ENCODE measurements at regions not wholly inside any gene's neighbourhood (a gene's known extent, or its start where the extent isn't known, plus 50 kb on each side); places are given as distances from the start of the nearest gene placed in this dataset.
"Not testable (repeated sequence)": the region's sequence is repeated elsewhere in the genome, so short reads cannot be mapped to it uniquely, and the experiment has no call there.

DNA sequence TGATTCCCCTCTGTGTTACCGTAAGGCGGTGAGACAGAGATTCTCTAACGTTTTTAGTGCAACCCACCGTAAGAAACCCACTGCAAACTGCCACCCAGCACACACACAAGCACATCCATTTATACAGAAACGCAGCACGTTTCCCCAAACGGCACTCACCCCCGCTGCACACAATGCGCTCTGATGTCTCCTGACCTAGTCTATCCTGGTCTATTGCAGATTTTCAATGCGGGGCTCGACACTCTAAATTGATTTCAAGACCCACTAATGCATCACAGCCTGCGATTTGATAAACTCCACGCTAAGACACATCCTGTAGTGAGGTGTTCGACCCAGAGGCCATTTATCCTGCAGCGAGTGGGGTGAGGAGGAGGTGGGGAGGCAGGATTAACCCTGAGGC, 63.7 kb upstream of the SULF2 start:
- Histone ChIP-seq H3K4me1 (ENCODE audit: insufficient read depth, insufficient read length) (peaks cover 6% of the 10 kb centered on the region), H3K9me3 (ENCODE audit: insufficient read depth, low read length) (0 out of 2 replicates have a peak, but pooled peaks cover 4% of the 10 kb centered on the region), H3K4me3 (ENCODE audit: insufficient read length, low read depth) (no peak overlapping the region), H3K9ac (ENCODE audit: insufficient read length, low read depth) (no peak overlapping the region), H3K27me3 (ENCODE audit: insufficient read depth, insufficient read length) (no peaks in the 10 kb centered on the region), H3K36me3 (ENCODE audit: insufficient read depth, insufficient read length, low read length) (no peaks in the 10 kb centered on the region)
- TF ChIP-seq SUZ12 (IDR thresholded peaks at IDR 0.05; ENCODE audit: extremely low read depth, insufficient read depth, insufficient read length) (no peak), ZNF274 (IDR thresholded peaks at IDR 0.05; ENCODE audit: low read depth, low read length) (no peak), YY1 (IDR thresholded peaks at IDR 0.05; ENCODE audit: insufficient read depth, insufficient read length) (no peak)
- DNase-seq (ENCODE audit: low read depth, low spot score) = no peak

DNA sequence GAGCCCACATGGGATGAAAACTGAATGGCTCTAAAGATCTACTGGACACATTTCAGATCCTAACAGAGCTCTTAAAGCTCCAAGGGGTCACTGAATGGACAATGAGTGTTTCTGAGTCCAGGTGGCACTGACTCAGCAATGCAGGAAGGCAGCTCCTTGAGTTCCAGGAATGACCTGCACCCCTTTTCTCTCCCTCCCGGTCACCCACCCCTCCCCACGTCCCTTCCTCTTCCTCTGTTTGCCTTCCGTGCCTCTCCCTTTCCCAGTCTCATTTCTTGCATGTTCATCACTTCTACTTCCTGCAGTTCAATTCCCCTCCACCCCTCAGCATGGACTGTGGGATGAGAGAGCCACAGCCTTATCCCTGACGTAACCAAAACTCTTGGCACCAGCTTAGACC, 63.3 kb upstream of the SULF2 start:
- not testable (repeated sequence) for H3K9me3 ChIP-seq (ENCODE audit: insufficient read depth, low read length)

DNA sequence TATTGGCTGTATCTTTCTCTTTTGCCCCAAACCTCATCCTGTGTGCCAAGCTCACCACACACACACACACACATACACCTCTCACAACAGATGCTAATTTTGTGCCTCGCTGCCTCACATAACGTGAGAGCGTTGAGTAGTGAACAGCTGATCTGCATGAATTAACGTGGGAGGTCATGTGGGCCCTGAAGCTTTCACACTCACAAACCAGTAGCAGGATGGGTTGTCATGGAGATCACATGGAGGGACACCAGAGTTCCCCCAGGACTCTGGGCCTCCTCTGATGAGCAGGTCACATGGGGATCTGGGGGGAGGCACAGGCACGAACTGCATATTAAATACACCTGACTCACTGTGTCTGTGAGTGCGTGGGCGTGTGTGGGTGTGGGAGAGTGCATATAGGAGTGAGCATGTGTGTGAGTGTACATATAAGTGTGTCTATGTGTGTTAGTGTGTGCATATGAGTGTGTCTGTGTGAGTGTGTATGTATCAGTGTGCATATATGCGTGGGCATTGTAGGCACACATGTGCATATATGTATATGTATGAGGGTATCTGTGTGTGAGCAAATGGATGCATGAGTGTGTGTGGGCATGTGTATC, 62.7 kb upstream of the SULF2 start:
- no peaks in the 10 kb centered on the region for H3K36me3 ChIP-seq (ENCODE audit: insufficient read depth, insufficient read length, low read length)
- no peaks in the 10 kb centered on the region for H3K27me3 ChIP-seq (ENCODE audit: insufficient read depth, insufficient read length)
- no peak overlapping the region for H3K4me3 ChIP-seq (ENCODE audit: insufficient read length, low read depth)
- DNase-seq (ENCODE audit: low read depth, low spot score) = no peak
- H3K9me3 ChIP-seq (ENCODE audit: insufficient read depth, low read length) = 0 out of 2 replicates have a peak, but pooled peaks cover 4% of the 10 kb centered on the region
- TF ChIP-seq ZNF274 (IDR thresholded peaks at IDR 0.05; ENCODE audit: low read depth, low read length) (no peak), YY1 (IDR thresholded peaks at IDR 0.05; ENCODE audit: insufficient read depth, insufficient read length) (no peak), SUZ12 (IDR thresholded peaks at IDR 0.05; ENCODE audit: extremely low read depth, insufficient read depth, insufficient read length) (no peak)
- H3K4me1 ChIP-seq (ENCODE audit: insufficient read depth, insufficient read length) = peaks cover 6% of the 10 kb centered on the region
- no peak overlapping the region for H3K9ac ChIP-seq (ENCODE audit: insufficient read length, low read depth)

More for the DNA sequence above, 63.3 kb upstream of the SULF2 start:
- DNase-seq (ENCODE audit: low read depth, low spot score); H3K4me1 ChIP-seq (ENCODE audit: insufficient read depth, insufficient read length); H3K27me3 ChIP-seq (ENCODE audit: insufficient read depth, insufficient read length); H3K9ac ChIP-seq (ENCODE audit: insufficient read length, low read depth); H3K36me3 ChIP-seq (ENCODE audit: insufficient read depth, insufficient read length, low read length); H3K4me3 ChIP-seq (ENCODE audit: insufficient read length, low read depth): not testable (repeated sequence)

DNA sequence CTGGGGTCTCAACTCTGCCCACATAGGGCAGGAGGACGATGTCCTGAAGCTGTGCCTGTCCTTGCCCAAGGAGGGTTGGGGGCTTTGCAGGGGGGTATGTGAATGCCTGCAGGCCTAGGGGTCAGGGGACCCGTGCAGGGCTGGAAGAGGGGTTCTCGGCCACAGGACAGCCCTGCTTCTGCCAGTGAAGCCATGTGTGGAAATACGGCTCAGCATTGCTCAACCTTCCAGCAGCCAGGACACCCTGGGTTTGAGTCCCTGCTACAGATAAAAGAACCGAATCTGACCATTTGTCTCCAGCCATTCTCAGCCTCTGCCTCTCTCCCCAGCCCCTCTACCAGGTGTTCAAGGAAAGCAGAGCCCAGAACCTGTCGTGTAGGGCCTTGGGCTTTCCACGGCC, 61.9 kb upstream of the SULF2 start:
- H3K4me1 ChIP-seq (ENCODE audit: insufficient read depth, insufficient read length); H3K4me3 ChIP-seq (ENCODE audit: insufficient read length, low read depth); H3K9ac ChIP-seq (ENCODE audit: insufficient read length, low read depth); H3K27me3 ChIP-seq (ENCODE audit: insufficient read depth, insufficient read length); H3K9me3 ChIP-seq (ENCODE audit: insufficient read depth, low read length); DNase-seq (ENCODE audit: low read depth, low spot score); H3K36me3 ChIP-seq (ENCODE audit: insufficient read depth, insufficient read length, low read length): not testable (repeated sequence)

DNA sequence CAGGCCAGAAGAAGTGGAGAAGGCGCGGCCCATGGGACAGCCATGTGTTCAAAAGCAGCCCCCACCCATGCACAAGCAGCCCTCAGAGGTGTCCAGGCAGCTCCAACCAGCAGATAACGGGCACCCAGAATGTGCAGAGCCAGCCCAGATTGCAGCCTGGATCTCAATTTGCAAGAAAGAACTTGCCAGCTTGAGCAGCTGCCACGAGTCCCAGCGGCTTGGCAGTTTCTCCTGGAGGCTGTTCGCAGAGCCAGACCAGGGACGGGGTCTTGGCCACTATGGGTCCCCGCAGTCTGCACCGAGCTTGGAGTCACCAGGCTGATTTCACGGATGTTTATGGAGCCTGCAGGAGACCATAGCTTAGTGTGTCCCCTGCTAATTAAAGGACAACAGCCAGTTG, 61.4 kb upstream of the SULF2 start:
- not testable (repeated sequence) for H3K27me3 ChIP-seq (ENCODE audit: insufficient read depth, insufficient read length); H3K36me3 ChIP-seq (ENCODE audit: insufficient read depth, insufficient read length, low read length); H3K9me3 ChIP-seq (ENCODE audit: insufficient read depth, low read length); H3K9ac ChIP-seq (ENCODE audit: insufficient read length, low read depth); DNase-seq (ENCODE audit: low read depth, low spot score); H3K4me3 ChIP-seq (ENCODE audit: insufficient read length, low read depth); H3K4me1 ChIP-seq (ENCODE audit: insufficient read depth, insufficient read length)

DNA sequence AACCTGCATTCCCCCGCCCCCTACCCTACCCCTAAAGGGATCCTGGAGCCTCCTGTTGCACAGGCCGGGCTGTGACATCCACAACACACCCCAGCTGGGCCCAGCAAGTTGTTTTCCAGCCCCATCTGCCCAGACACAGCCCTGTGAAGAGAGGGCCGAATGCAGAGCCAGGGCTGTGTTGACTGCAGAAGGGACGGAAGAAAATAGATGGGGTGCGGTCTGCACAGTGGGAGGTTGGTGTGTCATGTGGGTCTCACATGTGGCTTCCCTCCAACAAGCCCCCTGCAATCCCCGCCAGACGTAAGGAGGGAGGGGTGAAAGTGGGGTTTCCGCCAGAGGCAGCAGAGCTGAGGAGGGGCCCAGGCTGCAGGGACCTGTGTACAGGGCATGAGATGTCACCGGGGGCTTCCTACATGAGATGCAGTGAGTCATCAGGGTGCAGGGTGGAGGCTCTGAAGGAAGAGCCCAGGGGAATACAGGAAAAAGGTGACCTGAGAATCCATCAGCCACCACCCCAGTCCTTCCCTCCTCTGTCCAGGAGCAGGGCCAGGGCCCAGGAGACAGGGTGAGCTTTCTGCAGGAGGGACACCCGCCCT, 60.2 kb upstream of the SULF2 start:
- not testable (repeated sequence) for H3K9ac ChIP-seq (ENCODE audit: insufficient read length, low read depth); DNase-seq (ENCODE audit: low read depth, low spot score); H3K4me1 ChIP-seq (ENCODE audit: insufficient read depth, insufficient read length); H3K9me3 ChIP-seq (ENCODE audit: insufficient read depth, low read length); H3K4me3 ChIP-seq (ENCODE audit: insufficient read length, low read depth); H3K36me3 ChIP-seq (ENCODE audit: insufficient read depth, insufficient read length, low read length); H3K27me3 ChIP-seq (ENCODE audit: insufficient read depth, insufficient read length)

DNA sequence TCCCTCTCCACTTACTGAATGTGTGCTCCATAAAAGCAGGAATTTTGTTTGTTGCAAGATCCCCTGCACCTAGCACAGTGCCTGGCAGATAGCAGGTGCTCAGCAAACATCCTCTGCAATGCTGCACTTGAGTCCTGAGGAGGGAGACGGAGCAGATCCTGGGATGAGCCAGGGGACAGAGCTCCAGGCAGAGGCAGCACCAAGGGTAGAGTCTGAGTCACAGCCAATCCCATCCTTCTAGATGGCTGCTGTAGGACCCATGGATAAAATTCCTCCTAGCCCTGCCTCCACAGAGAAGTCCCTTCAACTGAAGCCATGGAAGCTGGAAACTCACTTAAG, 59.3 kb upstream of the SULF2 start:
- H3K4me3 ChIP-seq (ENCODE audit: insufficient read length, low read depth); DNase-seq (ENCODE audit: low read depth, low spot score): not testable (repeated sequence)

DNA sequence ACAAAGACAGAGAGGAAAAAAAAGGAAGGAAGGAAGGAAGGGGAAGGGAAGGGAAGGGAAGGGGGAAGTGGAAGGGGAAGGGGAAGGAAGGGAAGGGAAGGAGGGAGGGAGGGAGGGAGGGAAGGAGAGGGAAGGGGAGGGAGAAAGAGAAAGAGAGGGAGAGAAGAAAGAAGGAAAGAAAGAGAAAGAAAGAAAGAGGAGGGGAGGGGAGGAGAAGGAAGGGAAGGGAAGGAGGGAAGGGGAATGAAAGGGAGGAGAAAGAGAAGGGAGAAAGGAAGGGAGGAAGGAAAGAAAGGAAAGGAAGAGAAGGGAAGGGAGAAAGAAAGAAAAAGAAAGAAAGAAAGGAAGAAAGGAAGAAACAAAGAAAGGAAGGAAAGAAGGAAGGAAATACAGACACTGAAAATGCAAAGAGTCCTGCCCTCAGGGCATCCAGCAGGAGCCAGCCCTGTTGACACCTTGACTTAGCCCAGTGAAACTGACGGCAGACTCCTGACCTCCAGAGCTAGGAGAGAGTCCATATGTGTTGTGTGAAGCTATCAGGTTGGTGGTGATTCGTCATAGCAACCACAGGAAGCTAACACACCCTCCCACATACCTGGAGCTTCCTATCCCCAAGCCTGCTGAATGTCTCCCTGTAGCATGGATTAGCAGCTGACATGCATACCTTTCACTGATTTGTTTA, 58.7 kb upstream of the SULF2 start:
- H3K36me3 ChIP-seq (ENCODE audit: insufficient read depth, insufficient read length, low read length) = no peaks in the 10 kb centered on the region
- peak; percentile 47 for DNase-seq (ENCODE audit: low read depth, low spot score)
- no peak for TF ChIP-seq YY1 (IDR thresholded peaks at IDR 0.05; ENCODE audit: insufficient read depth, insufficient read length)
- TF ChIP-seq SUZ12 (IDR thresholded peaks at IDR 0.05; ENCODE audit: extremely low read depth, insufficient read depth, insufficient read length) = no peak
- no peak for TF ChIP-seq ZNF274 (IDR thresholded peaks at IDR 0.05; ENCODE audit: low read depth, low read length)
- H3K4me1 ChIP-seq (ENCODE audit: insufficient read depth, insufficient read length) = peaks cover 6% of the 10 kb centered on the region
- no peak overlapping the region for H3K4me3 ChIP-seq (ENCODE audit: insufficient read length, low read depth)
- no peak overlapping the region for H3K9ac ChIP-seq (ENCODE audit: insufficient read length, low read depth)
- H3K27me3 ChIP-seq (ENCODE audit: insufficient read depth, insufficient read length) = no peaks in the 10 kb centered on the region
- no peaks in the 10 kb centered on the region for H3K9me3 ChIP-seq (ENCODE audit: insufficient read depth, low read length)

More for the DNA sequence above, 59.3 kb upstream of the SULF2 start:
- not testable (repeated sequence) for H3K9ac ChIP-seq (ENCODE audit: insufficient read length, low read depth); H3K9me3 ChIP-seq (ENCODE audit: insufficient read depth, low read length); H3K36me3 ChIP-seq (ENCODE audit: insufficient read depth, insufficient read length, low read length); H3K4me1 ChIP-seq (ENCODE audit: insufficient read depth, insufficient read length); H3K27me3 ChIP-seq (ENCODE audit: insufficient read depth, insufficient read length)

DNA sequence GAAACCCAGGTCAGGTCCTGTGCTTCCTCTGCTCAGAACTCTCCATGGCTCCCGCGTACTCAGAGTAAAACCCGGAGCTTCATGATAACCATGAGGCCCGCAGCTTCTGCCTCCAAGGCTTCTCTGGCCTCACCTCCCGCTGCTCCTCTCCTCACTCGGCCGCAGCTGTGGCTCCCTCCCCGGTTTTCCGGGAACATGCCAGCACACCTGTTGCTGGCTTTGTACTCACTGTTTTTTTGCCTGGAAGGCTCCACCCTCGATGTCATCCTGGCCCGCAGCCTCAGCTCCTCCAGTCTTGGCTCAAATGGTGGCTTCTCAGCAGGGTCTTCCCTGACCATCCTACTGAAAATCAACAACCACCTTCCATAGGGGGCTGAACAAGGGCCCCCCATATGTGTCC, 57.7 kb upstream of the SULF2 start:
- not testable (repeated sequence) for H3K9ac ChIP-seq (ENCODE audit: insufficient read length, low read depth); H3K4me1 ChIP-seq (ENCODE audit: insufficient read depth, insufficient read length); H3K4me3 ChIP-seq (ENCODE audit: insufficient read length, low read depth); H3K27me3 ChIP-seq (ENCODE audit: insufficient read depth, insufficient read length); DNase-seq (ENCODE audit: low read depth, low spot score); H3K36me3 ChIP-seq (ENCODE audit: insufficient read depth, insufficient read length, low read length); H3K9me3 ChIP-seq (ENCODE audit: insufficient read depth, low read length)

DNA sequence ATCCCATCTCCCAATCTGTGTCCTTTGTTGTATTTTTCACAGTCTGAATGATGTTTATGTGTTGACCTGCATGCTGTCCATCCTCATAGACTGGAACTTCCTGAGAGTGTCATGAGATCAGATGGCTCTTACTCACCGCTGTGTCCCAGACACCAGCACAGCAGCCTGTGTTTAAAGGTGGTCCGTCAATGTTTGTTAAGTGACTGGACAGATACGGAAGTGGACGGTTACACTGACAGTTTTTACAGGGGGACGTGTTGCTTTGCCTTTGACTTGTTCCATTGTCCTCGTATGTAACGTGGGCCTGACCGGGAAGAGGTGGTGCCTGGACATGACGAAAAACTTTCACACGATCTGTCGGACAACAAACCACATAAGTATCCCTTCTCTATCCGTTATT, 56.7 kb upstream of the SULF2 start:
- not testable (repeated sequence) for H3K27me3 ChIP-seq (ENCODE audit: insufficient read depth, insufficient read length); H3K4me3 ChIP-seq (ENCODE audit: insufficient read length, low read depth); H3K4me1 ChIP-seq (ENCODE audit: insufficient read depth, insufficient read length); H3K9me3 ChIP-seq (ENCODE audit: insufficient read depth, low read length); H3K9ac ChIP-seq (ENCODE audit: insufficient read length, low read depth); DNase-seq (ENCODE audit: low read depth, low spot score); H3K36me3 ChIP-seq (ENCODE audit: insufficient read depth, insufficient read length, low read length)

DNA sequence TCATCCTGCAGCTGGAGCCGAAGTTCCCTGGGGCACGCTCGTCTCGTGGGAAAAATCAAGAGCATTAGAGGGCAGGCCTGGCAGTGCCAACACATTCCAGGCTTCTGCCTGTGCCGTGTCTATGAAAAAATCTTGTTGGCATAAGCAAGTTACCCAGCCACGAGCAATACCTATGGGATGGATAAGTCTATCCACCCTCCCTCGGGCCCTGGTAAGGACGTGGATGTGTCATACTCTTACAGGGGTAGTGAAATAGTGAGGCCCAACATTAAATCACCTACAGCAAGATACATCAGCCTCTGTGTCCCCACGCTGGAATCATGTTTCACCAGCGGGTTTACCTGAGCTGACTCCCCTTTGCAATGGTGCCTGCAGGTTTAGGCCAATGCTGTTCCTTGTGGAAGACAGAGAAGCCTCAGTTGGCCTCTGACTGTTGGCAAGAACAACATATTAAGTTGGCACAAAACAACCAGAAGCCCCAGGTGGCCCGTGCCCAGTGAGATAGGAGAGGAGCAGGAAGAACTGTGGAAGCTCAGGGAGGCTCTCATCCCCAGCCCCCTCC, 51.1 kb upstream of the SULF2 start:
- not testable (repeated sequence) for H3K27me3 ChIP-seq (ENCODE audit: insufficient read depth, insufficient read length); H3K4me1 ChIP-seq (ENCODE audit: insufficient read depth, insufficient read length); H3K4me3 ChIP-seq (ENCODE audit: insufficient read length, low read depth); H3K9ac ChIP-seq (ENCODE audit: insufficient read length, low read depth); H3K9me3 ChIP-seq (ENCODE audit: insufficient read depth, low read length); H3K36me3 ChIP-seq (ENCODE audit: insufficient read depth, insufficient read length, low read length); DNase-seq (ENCODE audit: low read depth, low spot score)
